GM19023 (cell line): ENCODE measurements at regions not wholly inside any gene's neighbourhood (a gene's known extent, or its start where the extent isn't known, plus 50 kb on each side); places are given as distances from the start of the nearest gene placed in this dataset.
"Not testable (repeated sequence)": the region's sequence is repeated elsewhere in the genome, so short reads cannot be mapped to it uniquely, and the experiment has no call there.

Source experiments
- ATAC-seq: cut with Tn5 transposase; IDR thresholded peaks from one replicate; pipeline ENCODE4 v1.9.1; 2021; ENCODE audit warnings: mild to moderate bottlenecking, moderate library complexity; ENCODE audit not compliant: unreplicated experiment

- not testable (repeated sequence) for ATAC-seq
These were observed 195.5 kb downstream of the CRLF2 start for GRCh38 chrX:1016926-1017325.

DNA sequence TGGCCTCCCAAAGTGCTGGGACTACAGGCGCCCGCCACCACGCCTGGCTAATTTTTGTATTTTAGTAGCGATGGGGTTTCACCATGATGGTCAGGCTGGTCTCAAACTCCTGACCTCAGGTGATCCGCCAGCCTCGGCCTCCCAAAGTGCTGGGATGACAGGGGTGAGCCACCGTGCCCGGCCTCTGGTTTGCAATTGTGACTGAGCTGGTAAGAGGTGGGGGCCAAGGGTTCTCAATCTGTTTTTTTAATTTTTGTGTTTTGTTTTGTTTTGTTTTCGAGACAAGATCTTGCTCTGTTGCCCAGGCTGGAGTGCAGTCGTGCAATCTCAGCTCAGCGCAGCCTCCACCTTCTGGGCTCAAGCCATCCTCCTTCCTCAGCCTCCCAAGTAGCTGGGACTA is 196.2 kb downstream of the CRLF2 start:
- not testable (repeated sequence) for ATAC-seq

DNA sequence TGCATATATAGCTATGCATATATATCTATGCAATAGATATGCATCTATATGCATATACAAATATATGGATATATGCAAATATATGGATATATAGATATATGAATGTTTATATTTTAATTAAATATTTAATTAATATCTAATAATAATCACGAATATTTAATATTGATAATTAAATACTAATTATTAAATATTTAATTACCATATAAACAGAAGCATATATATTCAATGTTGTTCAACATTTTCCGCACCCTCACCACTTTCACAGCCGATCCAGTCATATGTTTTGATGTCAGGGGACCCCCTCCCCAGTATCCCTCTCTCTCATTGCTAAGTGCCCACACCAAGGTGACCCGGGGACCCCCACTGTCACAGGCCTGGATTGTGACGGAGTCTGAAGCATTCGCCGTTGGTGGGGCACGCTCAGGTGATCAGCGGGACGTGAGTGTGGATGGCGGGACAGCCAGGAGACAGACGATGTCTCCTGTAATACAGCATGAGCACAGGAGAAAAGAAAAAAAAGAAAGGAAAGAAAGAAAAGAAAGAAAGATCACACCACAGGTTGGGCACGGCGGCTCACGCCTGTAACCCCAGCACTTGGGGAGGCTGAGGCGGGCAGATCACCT is 199.7 kb downstream of the CRLF2 start:
- no peak for ATAC-seq

- ATAC-seq = no peak
These were observed 200.7 kb downstream of the CRLF2 start for GRCh38 chrX:1011691-1012283.

GRCh38 chrX:1009771-1010170 is 202.7 kb downstream of the CRLF2 start:
- ATAC-seq = no peak

GRCh38 chrX:1006156-1006730 is 206.2 kb downstream of the CRLF2 start:
- no peak for ATAC-seq

DNA sequence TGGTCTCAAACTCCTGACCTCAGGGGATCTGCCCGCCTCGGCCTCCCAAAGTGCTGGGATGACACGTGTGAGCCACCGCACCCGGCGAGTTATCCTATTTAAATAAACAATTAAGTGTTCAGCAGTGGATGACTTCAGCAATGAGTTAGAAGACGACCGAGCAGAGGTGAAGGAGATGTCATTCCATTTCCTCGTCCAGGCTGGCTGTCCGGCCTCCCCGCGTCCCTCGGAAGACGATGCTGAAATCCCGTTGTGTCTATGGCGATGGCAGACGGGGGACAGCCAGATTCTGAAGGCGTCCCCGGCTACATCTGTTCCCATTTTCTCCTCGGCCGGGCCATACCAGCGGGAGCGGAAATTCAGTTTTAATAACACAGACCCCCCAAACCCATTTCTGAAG is 209.8 kb downstream of the CRLF2 start:
- ATAC-seq = no peak

DNA sequence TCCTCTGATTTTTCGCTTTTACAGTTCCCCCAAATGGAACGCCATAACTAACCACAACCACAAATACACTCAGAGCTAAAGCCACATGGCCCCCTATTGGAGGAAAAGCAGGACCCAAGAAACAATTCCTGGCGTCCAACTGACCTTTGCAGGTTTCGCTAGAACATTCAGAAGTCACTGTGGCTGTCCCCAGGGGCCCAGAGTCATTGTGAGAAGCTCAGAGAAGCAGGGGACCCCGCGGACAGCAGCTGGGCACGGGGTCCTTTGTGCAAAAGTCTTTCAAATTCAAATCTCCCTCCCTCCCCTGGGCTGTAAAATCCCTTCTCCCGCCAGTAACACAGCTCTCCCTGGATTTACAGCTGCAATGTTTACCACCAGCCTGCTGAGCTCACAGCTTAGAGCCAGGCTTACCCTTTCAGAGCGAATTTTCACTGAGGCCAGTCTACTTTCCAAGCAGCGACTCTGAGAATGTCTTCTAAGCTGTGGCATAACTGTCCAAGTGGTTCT is 214.8 kb downstream of the CRLF2 start:
- ATAC-seq = no peak

DNA sequence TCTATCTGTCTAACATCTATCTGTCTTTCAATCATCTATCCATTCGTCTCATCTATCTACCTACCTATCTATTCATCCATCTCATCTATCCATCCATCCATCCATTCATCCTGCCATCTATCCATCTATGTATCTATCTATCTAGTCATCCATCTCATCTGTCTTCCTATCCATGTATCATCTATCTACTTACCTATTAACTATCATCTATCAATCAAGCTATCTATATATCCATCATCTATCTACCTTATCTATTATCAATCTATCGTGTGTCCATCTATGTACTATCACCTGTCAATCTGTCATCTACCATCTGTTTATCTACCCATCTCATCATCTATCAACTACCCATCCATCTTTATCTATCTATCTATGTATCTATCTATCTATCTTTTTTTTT is 217.7 kb downstream of the CRLF2 start:
- ATAC-seq = no peak

DNA sequence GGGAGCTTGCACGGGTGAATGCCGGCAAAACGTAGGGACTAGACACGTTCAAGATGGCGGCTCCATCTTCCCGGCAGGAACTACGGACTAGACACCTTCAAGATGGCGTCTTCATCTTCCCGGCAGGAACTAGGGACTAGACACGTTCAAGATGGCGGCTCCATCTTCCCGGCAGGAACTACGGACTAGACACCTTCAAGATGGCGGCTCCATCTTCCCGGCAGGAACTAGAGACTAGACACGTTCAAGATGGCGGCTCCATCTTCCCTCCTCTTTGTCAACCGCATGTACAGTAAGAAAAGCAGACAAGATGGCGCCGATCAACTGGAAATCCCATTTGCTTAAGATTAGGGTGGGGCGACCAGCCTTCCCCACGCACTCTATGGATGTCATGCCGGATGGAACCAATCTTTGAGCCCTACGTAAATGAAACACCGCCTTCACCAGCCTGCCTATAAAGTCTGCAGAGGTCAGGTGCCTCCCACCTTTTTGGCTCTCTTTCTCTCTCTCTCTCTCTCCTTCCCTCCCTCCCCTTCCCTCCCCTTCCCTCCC is 222.4 kb downstream of the CRLF2 start:
- ATAC-seq = no peak

DNA sequence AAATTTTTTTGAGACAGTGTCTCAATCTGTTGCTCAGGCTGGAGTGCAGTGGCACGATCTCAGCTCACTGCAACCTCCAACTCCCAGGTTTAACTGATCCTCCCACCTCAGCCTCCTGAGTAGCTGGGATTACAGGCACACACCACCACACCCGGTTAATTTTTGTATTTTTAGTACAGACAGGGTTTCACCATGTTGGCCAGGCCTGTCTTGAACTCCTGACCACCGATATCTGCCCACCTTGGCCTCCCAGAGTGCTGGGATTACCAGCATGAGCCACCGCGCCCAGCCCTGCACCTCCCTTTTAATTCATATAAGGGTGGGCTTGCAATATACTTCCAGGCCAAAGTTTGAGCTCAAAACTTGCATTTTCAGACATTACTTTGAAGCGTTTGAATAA is 223.9 kb downstream of the CRLF2 start:
- not testable (repeated sequence) for ATAC-seq

GRCh38 chrX:981791-982626 is 230.4 kb downstream of the CRLF2 start:
- ATAC-seq = no peak

GRCh38 chrX:980587-981235 is 231.7 kb downstream of the CRLF2 start:
- no peak for ATAC-seq

GRCh38 chrX:979127-979526 is 233.3 kb downstream of the CRLF2 start:
- ATAC-seq = not testable (repeated sequence)

- ATAC-seq = no peak
These were observed 239.3 kb downstream of the CRLF2 start for GRCh38 chrX:973010-973632.

GRCh38 chrX:968148-968965 is 244.1 kb downstream of the CRLF2 start:
- ATAC-seq = no peak

GRCh38 chrX:966396-967070 is 245.9 kb downstream of the CRLF2 start:
- no peak for ATAC-seq

GRCh38 chrX:964831-965416 is 247.5 kb downstream of the CRLF2 start:
- no peak for ATAC-seq
